Activated CD8-positive, alpha-beta T cell treated with anti-CD3 and anti-CD28 coated beads, Interleukin-2, amount 10 ng/mL, durations not matched to agents 7 days and 5 days (primary cell): ENCODE measurements at regions not wholly inside any gene's neighbourhood (a gene's known extent, or its start where the extent isn't known, plus 50 kb on each side); places are given as distances from the start of the nearest gene placed in this dataset.

Source experiments
- ATAC-seq: fragments of 150-1000 bp; cut with Tn5 transposase; one replicate; pipeline ENCODE4 v1.10.0; 2021; ENCODE audit warnings: moderate library complexity
- CTCF ChIA-PET: fragments of 350-600 bp; sonication (Branson Sonifier 250); formaldehyde crosslinking; loops from one replicate; lab custom pipeline; 2021; ENCODE audit warnings: antibody characterized with exemption; lab: Charles Lee
- POLR2A ChIA-PET: fragments of 350-600 bp; sonication (Branson Sonifier 250); formaldehyde crosslinking; loops from one replicate; lab custom pipeline; 2021; ENCODE audit warnings: antibody characterized with exemption; lab: Charles Lee
- DNase-seq: peaks from one replicate; pipeline ENCODE4 v3.0.0-alpha.2; 2020
- H3K27ac Mint-ChIP-seq: one replicate; pipeline ENCODE4 v1.8.0; 2021; ENCODE audit warnings: mild to moderate bottlenecking, mixed read lengths
- H3K27me3 Mint-ChIP-seq: one replicate; pipeline ENCODE4 v1.8.0; 2021; ENCODE audit warnings: low read depth, mixed read lengths
- H3K36me3 Mint-ChIP-seq: one replicate; pipeline ENCODE4 v1.8.0; 2021; ENCODE audit warnings: low read depth, mixed read lengths
- H3K4me1 Mint-ChIP-seq: one replicate; pipeline ENCODE4 v1.8.0; 2021; ENCODE audit warnings: low read depth, mixed read lengths
- H3K4me3 Mint-ChIP-seq: one replicate; pipeline ENCODE4 v1.8.0; 2021; ENCODE audit warnings: mild to moderate bottlenecking, mixed read lengths
- H3K9me3 Mint-ChIP-seq: one replicate; pipeline ENCODE4 v1.8.0; 2022; ENCODE audit warnings: mixed read lengths; ENCODE audit not compliant: insufficient read depth

- no peak overlapping the region for H3K27ac Mint-ChIP-seq
- peaks cover 2% of the 10 kb centered on the region for H3K27me3 Mint-ChIP-seq
- ATAC-seq (no peak), DNase-seq (no peak)
- H3K4me3 Mint-ChIP-seq = no peak overlapping the region
- no peaks in the 10 kb centered on the region for H3K36me3 Mint-ChIP-seq
- ChIA-PET CTCF (no interaction called here), POLR2A (no interaction called here)
- no peaks in the 10 kb centered on the region for H3K4me1 Mint-ChIP-seq
- H3K9me3 Mint-ChIP-seq = no peaks in the 10 kb centered on the region
These were observed 54.4 kb upstream of the CWC22 start for GRCh38 chr2:180061546-180061945.

- POLR2A ChIA-PET = no interaction called here
- no peaks in the 10 kb centered on the region for H3K9me3 Mint-ChIP-seq
- no peaks in the 10 kb centered on the region for H3K4me1 Mint-ChIP-seq
- H3K36me3 Mint-ChIP-seq = no peaks in the 10 kb centered on the region
- DNase-seq (no peak), ATAC-seq (no peak)
- peaks cover 2% of the 10 kb centered on the region for H3K27me3 Mint-ChIP-seq
- H3K4me3 Mint-ChIP-seq = no peak overlapping the region
- H3K27ac Mint-ChIP-seq = no peak overlapping the region
- CTCF ChIA-PET = no interaction called here
These were observed 54.0 kb upstream of the CWC22 start for GRCh38 chr2:180061085-180061484.

GRCh38 chr2:180058993-180059392 is 51.9 kb upstream of the CWC22 start:
- H3K27ac Mint-ChIP-seq = no peak overlapping the region
- no peaks in the 10 kb centered on the region for H3K9me3 Mint-ChIP-seq
- no peak for ATAC-seq
- peaks cover 2% of the 10 kb centered on the region for H3K27me3 Mint-ChIP-seq
- CTCF ChIA-PET = no interaction called here
- H3K36me3 Mint-ChIP-seq = no peaks in the 10 kb centered on the region
- H3K4me1 Mint-ChIP-seq = no peaks in the 10 kb centered on the region
- POLR2A ChIA-PET = no interaction called here
- no peak overlapping the region for H3K4me3 Mint-ChIP-seq
- no peak for DNase-seq

- ChIA-PET POLR2A (no interaction called here), CTCF (no interaction called here)
- no peaks in the 10 kb centered on the region for H3K4me1 Mint-ChIP-seq
- H3K4me3 Mint-ChIP-seq = no peak overlapping the region
- H3K27ac Mint-ChIP-seq = no peak overlapping the region
- DNase-seq (no peak), ATAC-seq (no peak)
- no peaks in the 10 kb centered on the region for H3K27me3 Mint-ChIP-seq
- no peaks in the 10 kb centered on the region for H3K9me3 Mint-ChIP-seq
- no peaks in the 10 kb centered on the region for H3K36me3 Mint-ChIP-seq
These were observed 50.8 kb upstream of the CWC22 start for GRCh38 chr2:180057706-180058412.
